IPS-NIHi7 (cell line): ENCODE measurements at regions not wholly inside any gene's neighbourhood (a gene's known extent, or its start where the extent isn't known, plus 50 kb on each side); places are given as distances from the start of the nearest gene placed in this dataset.

Experiments
- DNase-seq: peaks from one replicate; pipeline ENCODE4 v3.0.0; 2012; ENCODE audit warnings: mixed read lengths; ENCODE audit errors: extremely low spot score

GRCh38 chr9:129400971-129401622 lies 219.8 kb downstream of the C9orf50 start:
- DNase-seq = no peak

GRCh38 chr9:129400001-129400970 lies 220.6 kb downstream of the C9orf50 start:
- DNase-seq = peak; percentile 8

GRCh38 chr9:129399634-129399990 lies 221.3 kb downstream of the C9orf50 start:
- peak; percentile 10 for DNase-seq

DNA sequence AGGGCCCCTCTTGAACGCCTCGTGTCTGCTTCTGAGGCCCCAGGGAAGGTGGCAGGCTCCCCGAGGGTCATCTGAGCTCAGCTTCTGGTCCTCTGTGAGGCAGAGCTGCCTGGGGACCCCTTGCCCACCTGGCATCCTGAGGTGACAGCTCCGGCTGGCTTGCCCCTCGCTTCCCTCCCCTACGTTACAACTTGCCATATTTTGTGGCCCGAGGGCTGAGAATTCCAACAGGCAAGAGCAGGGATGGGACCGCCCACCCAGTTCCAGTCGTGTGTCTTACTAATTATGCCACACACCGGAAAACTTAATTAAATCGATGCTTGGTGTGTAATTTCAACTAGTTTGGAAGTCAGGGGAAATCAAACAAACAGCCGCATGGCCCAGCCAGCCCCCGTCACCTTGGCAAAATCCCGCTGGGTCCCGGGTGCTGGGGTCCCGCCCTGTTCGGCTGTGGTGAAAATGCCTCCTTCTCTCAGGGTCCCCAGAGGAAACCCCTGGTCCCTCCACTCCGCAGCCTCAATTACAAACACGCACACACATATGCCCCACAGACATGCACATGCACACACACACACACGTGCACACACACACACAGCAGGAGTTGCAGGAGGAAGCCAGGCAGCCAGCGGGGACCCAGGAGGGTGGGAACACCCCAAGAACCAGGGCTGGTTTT lies 221.0 kb upstream of the IER5L start:
- DNase-seq = peak; percentile 8

- no peak for DNase-seq
Measured at GRCh38 chr9:129398101-129398960, 220.3 kb upstream of the IER5L start.

DNA sequence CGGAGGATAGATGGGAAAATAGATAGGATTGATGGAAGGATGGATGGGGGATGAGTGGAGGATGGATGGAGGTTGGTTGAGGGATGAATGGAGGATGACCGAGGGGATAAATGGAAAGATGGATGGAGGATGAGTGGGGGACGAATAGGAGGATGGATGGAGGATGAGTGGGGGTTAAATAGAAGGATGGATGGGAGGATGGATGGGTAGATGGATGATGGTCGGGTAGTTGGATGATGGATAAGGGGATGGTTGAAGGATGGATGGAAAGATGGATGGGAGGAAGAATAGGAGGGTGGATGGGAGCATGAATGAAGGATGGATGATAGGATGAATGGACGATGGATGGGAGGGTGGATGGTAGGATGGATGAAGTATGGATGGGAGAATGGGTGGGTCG lies 219.3 kb upstream of the IER5L start:
- no peak for DNase-seq

GRCh38 chr9:129396365-129396708 lies 218.3 kb upstream of the IER5L start:
- no peak for DNase-seq

GRCh38 chr9:129395633-129396364 lies 217.7 kb upstream of the IER5L start:
- DNase-seq = no peak

- DNase-seq = no peak
Measured at GRCh38 chr9:129394886-129395279, 216.8 kb upstream of the IER5L start.

- DNase-seq = no peak
Measured at GRCh38 chr9:129394061-129394885, 216.2 kb upstream of the IER5L start.

DNA sequence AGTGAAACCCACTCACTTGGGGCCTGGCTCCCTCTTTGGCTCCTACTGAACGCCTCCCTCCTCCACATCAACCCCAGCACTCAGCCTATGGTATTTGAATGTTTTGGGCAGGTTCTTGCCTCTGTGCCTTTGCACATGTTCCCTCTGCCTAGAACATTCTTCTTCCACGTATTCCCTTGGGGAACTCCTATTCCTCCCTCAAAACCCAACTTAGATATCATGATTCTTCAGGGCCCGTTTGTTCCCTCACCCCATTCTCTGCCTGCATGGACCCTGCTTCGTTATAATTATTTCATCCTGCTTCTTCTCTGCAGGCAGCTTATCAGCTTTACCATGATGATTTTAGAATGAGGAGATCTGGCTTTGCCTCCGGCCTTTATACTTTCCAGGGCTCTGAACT lies 215.0 kb upstream of the IER5L start:
- no peak for DNase-seq

DNA sequence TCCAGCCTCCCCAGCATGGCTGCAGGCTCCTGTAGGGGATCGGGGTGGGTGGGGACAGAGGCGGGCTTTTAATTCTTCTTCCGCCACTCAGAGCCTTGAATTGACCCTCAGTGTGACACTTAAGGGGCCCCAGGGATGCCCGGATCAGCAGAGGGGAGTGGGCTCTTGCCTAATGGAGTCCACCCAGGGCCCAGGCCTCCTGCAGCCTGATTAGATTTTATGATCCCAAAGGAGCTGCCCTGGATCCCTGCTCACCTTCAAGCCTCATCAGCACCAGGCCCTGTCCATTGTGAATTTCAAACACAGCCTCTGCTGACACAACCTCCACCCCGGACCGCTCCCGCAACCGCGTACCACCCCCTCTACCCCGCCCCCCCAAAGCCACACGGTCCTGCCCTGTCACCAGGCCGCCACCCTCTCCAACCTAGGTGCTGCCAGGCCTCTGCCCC lies 214.1 kb upstream of the IER5L start:
- peak; percentile 30 for DNase-seq

GRCh38 chr9:129391221-129391661 lies 213.2 kb upstream of the IER5L start:
- peak; percentile 10 for DNase-seq

- no peak for DNase-seq
Measured at GRCh38 chr9:129390541-129390940, 212.5 kb upstream of the IER5L start.

DNA sequence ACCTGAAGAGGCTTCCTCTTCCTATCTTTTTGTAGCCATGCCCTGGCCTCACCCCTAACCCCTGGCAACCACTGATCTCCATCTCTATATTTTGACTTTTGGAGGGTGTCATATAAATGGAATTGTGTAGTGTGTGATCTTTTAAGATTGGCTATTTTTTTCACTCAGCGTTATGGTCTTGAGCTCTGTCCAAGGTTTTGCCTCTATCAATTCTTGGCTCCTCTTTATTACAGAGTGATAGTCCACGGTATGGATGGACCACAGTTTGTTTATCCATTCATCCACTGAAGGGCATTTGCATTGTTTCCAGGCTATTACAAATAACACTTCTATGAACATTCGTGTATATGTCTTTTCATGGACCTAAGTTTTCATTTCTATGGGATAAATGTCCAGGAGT lies 209.8 kb upstream of the IER5L start:
- DNase-seq = no peak

- DNase-seq = no peak
Measured at GRCh38 chr9:129386812-129387177, 208.7 kb upstream of the IER5L start.

DNA sequence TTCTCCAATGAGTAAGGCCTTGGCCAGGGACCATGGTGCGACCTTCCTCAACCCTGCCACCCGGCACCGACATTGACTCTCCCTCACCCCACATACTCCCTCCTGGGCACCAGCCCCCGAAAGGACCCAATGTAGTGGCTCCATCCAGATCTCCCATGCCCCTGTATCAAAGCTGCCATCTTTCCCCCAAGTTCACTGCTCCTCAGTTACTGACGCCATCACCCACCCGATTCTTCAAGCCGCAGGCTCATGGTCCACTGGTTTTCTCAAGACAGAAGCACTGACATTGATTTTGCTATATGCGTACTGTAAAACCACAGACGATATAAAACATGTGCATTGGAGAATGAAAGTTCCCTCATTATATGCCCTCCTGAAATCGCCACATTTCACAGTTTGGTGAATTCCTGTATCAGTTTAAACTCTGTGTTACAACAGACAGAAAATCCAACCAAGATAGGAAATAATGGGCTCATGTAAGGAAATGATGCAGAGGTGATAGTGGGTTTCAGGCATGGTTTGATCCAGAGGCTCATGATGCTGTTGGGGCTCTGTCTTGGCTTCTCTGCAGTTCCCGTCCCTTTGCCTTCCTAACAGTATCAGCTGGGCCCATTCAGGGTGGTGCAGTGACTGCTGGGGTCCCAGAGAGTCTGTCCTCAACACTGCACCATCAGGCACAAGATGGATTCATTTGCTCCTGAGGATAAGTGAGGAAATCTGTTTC lies 207.3 kb upstream of the IER5L start:
- DNase-seq = no peak

GRCh38 chr9:129384491-129385210 lies 206.6 kb upstream of the IER5L start:
- DNase-seq = no peak
